ENCODE measurements at regions not wholly inside any gene's neighbourhood (a gene's known extent, or its start where the extent isn't known, plus 50 kb on each side); places are given as distances from the start of the nearest gene placed in this dataset.

DNA sequence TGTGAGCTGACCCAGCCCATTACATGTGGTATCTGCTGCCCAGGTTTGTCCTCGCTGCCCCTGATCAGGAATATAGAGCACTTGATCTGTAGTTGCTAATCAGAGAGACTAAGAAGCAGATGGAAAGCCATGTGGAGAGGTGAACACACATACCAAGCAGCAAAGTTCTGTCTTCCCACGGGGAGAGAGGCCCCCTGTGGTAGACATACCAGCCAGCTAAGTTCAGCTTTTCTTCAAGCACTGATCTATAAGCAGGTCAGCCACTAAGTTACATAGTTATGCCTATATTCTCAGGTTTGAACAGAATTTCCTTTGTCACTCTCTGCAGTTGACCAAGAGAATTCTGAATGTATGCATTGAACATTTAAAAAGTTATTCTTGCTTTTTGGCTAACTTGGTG is 76.4 kb downstream of the DDX3Y start:
- DNase-seq (ENCODE audit: low read depth), result no peak

DNA sequence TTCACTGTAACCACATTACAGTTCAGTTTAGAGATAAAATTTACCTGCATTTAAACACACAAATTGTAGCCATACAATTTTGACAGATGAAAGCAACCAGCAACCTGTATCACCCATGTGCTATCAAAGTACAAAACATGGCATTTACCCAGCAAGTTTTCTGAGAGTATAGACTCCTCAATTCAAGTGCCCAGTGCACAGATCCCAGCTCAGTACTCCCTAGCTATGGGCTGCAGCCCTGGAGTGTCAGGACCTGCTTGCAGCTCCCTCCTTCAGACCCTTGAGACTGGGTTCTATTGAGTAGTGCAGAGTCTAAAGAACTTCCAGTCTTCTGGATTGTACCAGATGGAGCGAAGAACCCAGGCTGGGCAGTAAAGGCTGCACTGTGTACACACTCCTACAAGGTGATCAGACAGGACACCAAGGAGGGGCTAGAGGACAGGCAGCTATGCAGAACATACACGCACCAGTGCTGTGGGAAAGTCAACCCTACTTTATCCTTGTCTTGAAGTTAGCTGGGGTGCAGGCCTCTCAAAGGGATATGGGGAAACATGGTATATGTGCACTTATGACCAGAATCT is 77.7 kb downstream of the DDX3Y start:
- DNase-seq (ENCODE audit: low read depth), result no peak

DNA sequence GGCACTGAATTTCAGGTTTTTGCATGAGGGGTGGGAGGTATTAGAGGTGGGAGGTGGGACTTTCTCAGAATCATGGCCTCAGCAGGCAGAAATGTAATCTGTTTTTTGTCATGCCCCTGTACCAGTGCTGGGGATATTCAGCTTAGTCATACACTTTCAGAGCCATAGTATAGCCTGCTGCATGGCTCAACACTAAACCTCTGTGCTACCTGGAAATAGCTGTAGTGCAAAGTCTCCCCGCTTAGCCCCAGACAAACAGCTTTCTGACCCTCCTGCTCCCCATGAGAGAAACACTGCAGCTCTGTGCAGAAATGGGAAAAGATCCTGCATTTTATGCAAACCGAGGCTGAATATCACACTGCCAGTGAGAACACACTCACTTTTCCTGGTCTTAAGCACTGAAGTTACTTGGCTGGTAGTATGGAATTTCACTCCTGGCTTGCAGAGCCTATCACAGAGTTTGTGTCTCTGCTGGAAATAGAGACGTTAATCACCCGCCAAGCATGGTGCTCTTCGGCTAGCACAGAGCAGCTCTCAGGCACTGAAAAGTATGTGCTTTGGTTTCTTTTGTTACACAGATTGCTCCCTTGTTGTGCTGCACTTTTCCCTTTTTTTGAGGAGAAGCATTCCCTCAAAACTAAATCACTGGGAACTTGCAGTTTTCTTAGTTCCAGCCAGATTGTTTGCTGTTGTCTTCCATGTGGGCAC is 80.1 kb downstream of the DDX3Y start:
- DNase-seq (ENCODE audit: low read depth), result no peak

DNA sequence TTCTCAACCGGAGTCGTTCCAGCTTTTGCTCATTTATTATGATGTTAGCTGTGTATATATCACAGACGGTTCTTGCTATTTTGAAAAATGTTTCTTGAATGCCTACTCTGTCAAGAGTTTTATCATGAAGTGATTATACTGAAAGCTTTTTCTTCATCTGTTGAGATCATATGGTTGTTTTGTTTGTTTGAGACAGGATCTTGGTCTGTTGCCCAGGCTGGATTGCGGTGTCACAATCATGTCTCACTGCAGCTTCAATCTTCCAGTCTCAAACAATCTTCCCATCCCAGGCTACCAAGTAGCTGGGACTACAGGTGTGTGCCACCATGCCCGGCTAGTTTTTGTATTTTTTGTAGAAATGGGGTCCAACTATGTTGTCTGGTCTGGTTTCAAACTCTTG is 112.8 kb downstream of the DDX3Y start:
- DNase-seq (ENCODE audit: low read depth), result no peak

DNA sequence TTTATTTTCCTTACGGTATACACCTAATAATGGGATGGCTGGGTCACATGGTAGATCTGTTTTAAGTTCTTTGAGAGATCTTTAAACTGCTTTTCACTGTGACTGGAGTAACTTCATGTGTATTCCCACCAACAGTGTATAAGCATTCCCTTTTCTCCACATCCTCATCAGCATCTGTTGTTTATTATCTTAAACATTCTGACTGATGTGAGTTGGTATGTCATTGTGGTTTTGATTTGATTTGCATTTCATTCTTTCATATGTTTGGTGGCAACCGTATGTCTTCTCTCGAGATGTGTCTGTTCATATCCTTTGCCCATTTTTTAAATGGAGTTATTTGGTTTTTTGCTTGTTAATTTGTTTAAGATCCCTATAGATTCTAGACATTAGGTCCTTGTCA is 114.8 kb downstream of the DDX3Y start:
- peak; percentile 14 for DNase-seq (ENCODE audit: low read depth)

DNA sequence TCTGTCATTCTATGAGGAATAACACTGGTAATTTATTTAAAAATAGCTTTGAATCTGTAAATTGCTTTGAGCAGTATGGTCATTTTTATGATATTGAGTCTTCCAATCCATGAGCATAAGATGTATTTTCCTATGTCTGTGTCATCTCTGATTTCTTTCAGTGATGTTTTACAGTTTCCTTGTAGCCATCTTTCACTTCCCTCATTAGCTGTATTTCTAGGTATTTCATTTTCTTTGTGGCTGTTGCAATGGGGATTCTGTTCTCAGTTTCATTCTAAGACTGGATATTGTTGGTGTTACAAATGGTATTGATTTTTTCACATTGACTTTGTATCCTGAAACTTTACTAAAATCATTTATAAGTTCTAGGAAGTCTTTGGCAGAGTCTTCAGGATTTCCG is 116.2 kb downstream of the DDX3Y start:
- DNase-seq (ENCODE audit: low read depth), result no peak

DNA sequence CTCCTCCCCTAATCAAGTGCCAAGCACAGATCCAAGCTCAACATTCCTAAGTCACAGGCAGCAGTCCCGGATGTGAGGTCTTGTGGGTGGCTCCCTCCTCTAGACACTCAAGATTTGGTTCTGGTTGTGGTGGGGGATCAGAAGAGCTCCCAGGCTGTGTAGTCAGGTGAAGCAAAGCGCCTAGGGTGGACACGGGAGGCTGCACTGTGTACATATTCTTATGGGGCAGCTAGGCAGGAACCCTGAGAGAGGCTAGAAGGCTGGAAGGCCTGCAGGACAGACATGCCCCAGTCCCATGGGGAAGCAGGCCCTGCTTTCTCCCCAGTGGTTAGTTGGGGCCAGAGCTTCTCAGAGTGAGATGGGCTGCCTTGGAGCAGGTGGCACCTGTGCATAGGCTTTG is 118.9 kb downstream of the DDX3Y start:
- DNase-seq (ENCODE audit: low read depth), result no peak

DNA sequence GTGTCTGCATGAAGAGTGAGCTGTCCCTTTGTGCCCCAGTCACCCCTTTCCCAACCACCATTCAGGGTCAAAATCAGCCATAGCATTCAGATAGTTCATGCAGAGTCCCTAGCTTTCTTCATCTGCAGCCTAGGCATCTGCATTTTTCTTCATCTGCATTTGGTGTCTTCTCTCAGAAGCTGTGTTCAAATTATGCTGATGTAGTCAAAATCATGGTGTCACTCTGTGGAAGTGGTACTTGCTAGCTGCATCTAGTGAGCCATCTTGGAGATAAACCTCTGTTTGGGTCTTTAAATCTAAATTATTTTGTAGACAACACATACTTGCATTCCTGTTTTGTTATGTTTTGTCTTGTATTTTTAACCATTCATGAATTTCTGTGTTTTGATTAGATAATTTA is 119.8 kb downstream of the DDX3Y start:
- no peak for DNase-seq (ENCODE audit: low read depth)

DNA sequence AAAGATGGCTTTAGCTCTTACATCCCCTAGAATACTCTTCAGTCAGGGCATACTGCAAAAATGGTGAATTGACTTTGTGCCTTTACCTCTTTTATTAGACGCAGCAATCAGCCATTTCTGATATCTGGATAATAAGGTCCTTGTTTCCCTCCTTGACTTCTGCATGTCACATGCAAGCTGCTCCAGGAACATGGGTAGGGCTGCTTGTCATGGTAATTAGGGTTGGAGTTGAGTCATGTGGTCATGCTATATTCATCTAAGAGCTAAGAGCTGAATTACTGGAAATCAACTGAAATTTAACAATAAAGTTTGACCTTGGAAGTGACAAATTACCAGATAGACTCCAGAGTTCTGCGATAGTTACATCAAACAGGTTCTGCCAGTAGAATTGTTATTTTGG is 122.2 kb downstream of the DDX3Y start:
- no peak for DNase-seq (ENCODE audit: low read depth)

DNA sequence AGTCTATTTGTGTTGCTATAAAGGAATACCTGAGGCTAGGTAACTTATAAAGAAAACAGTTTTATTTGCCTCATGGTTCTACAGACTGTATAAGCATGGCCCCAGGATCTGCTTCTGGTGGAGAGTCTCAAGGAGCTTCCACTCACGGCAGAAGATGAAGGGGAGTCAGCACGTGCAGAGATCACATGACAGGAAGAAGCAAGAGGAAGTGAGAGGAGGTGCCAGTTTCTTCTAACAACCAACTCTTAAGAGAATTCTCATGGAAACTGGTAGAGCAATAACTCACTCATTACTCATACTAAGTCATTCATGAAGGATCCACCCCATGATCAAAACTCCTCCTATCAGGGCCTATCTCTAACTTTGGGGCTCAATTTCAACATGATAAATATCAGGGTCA is 135.6 kb downstream of the DDX3Y start:
- DNase-seq (ENCODE audit: low read depth), result no peak

DNA sequence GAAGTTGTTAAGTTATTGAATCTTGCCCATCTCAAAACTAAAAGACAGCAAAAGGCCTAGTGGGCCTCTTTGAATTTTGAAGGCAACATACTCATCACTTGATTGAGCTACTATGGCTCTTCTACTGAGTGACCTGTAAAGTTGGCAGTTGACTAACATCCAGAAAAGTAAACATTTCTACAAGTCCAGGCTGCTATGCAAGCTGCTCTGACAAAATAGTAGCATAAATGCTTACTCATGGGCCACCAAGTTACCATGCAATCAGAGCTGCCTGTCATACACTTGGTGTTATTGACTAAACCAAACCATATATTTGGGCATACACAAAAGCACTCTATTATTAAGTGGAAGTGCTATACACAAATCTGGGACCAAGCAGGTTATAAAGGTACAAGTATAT is 148.8 kb downstream of the DDX3Y start:
- DNase-seq (ENCODE audit: low read depth), result no peak

DNA sequence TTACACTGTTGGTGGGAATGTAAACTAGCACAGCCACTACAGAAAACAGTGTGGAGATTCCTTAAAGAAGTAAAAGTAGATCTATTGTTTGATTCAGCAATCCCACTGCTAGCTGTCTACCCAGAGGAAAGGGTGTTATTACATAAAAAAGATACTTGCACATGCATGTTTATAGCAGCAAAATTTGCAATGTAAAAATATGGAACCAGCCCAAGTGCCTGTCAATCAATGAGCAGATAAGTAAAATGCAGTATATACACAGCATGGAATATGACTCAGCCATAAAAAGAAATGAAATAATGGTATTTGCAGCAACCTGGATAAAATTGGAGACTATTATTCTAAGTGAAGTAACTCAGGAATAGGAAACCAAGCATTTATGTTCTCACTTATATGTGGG is 161.7 kb downstream of the DDX3Y start:
- DNase-seq (ENCODE audit: low read depth), result no peak

DNA sequence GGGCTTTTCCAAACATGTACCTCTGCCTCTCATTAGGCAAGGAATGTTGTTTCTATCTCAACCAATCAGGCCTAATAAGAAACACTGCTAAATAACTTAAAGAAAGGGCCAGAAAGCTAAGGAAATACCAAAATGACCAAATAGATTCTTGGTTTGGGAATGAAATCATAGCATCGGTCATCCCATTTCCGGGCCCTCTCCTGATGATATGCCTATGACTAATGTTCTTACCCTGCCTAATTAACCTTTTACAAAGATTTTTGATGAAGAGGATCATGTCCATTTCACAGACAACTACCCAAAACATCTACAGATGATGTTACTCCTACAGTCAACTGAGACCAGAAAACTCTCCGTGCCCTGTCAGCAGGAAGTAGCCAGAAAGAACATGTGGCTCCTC is 164.0 kb downstream of the DDX3Y start:
- peak; percentile 0 for DNase-seq (ENCODE audit: low read depth)

DNA sequence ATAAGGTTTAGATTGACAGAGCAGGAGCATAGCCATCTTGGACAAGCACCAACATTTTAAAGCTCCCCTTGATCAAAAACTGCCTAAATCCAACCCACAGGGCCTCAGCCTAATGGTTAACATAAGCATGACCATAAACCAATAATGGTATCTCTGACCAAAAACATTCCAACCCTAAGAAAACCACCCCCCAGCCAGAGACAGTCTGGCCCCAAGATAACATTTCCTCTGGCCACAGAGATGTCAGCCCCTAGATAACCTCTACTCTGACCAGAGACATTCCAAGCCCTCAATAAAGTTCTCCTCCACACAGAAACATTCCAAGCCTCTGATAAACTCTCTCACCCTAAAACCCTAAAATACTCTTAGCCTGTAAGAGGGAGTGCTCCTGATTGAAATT is 164.4 kb downstream of the DDX3Y start:
- no peak for DNase-seq (ENCODE audit: low read depth)

DNA sequence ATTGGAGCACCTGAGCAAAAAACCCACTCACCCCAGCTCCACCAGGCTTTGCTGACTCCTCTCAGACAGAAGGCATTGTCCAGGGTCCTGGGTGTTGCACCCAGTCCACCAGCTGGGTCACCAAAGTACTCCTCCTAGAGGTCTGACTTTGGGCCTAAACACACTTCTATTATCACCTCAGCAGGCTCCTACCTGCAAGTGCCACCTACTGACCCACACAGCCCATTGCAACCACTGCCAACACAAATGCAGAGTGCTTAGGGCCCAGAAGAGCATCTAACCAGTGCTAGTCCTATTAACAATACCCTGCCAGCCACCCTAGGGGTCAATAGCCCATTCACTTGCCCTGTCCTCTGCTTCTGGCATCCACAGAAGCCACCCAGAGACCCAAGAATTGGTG is 178.1 kb downstream of the DDX3Y start:
- DNase-seq (ENCODE audit: low read depth), result no peak

DNA sequence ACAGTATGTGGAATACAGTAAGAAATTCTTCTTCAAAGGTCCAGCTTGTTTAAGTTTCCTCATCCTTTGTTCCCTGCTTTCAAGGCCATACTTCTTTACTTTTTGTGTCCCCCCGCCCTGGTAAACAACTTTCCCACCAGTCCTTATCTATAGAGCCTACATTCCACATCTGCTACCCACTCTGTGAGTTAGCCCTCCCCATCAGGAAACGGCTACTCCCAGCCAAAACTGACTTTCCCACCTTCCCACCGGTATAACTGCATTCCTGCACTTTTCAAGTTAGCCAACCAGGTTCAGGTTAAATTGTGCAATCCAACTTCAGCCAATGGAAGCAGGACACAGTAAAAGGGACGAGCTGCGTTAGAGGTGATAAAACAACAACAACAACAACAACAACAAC is 186.9 kb downstream of the DDX3Y start:
- no peak for DNase-seq (ENCODE audit: low read depth)

DNA sequence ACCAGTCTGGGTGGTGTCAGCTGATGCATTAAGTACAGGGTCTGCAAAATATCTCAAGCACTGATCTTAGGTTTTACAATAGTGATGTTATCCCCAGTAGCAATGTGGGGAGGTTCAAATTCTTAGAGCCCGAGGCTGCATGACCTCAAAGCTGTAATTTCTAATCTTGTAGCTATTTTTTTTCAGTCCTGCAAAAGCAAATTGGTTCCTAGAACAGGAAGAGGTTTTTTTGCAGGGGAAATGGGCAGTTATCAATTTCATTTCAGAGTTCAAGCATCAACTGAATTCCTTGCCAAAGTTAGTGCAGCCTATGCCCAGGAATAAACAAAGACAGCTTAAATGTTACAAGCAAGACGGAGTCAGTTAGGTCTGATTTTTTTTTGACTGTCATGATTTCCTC is 188.3 kb downstream of the DDX3Y start:
- no peak for DNase-seq (ENCODE audit: low read depth)

DNA sequence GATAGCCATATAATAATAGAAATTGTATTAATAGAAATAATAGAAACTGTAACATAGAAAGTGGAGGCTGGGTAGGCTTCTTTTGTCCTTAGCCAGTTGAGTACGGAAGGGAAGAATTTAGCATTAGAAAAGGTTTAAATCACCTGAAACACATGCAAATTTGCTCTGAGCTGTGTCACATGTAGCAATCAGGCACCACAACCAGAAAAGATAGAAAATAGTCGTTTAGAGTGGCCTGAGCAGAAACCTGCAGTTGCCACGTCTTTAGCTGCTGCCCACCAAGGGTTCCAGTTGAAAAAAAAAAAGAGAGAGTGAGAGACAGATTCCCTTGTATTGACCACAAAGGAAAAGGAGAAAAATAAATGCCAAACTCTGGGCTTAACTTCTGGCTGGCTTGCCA is 188.8 kb downstream of the DDX3Y start:
- DNase-seq (ENCODE audit: low read depth), result no peak

DNA sequence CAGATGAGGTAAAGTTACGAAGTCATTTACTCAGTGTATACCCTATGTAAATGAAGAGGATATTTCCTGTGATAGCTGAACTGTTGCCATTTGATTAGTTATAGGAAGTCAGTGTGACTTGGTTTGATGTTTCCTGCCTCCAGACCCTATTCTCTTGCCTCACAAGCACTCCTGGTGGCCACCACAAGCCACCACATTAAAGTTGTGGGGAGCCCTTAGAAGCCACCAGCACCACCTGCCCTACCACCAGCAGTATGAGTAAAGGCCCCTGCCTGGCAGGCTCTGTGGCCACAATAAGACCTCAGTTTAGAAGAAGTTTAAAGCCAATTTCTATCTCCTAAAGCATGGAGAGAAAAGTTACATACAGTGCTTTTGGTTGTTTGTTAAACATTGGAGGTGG is 189.7 kb downstream of the DDX3Y start:
- DNase-seq (ENCODE audit: low read depth), result no peak

DNA sequence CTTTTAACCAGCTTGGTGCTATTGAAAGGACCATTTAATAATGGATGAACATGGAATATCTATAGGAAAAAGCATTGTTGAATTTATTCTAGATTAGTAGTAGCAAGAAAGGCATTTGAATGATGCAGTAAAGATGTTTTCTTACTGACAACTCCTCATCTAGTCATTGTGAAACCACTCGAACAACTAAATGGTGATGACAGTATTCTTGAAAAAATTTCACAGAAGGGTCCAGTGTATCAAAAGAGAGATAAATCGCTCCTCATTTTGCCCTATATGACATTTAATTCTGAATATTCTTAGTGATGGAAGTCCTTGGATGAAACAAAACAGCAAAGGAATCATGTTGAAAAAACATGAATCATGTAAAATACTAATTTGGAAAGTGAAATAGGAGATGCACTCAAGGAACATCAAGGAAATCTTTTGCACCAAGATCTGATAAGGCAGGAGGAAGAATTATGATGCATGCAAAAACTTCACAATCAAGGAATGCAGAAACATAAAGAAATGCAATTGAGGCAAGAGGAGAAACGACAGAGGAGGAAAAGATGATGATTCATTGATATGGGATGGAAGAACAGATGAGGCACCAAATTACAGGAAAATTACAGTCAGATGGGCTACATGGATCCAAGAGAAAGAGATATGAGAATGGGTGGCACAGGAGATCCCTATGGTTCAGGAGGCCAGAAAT is 190.4 kb downstream of the DDX3Y start:
- no peak for DNase-seq (ENCODE audit: low read depth)

DNA sequence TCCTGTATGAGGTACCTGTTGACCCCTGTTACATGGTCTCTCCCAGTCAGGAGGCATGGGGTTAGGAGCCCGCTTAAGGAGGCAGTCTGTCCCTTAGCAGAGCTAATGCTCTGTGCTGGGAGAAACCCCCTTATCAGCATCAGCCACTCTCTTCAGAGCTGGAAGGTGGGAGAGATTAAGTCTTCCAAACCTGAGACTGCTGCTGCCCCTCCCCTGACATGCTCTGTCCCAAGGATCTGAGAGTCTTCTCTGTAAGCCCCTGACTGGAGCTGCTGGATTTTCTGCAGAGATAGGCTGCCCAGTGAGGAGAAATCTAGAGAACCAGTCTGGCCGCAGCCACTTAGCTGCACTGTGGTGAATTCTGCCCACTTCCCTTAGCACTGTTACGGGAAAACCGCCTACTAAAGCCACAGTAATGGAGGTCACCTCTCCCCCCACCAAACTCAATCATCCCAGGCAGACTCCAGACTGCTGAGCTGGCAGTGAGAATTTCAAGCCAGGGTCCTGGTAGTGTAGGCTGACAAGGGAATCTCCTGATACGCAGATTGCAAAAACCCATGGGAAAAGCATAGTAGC is 222.3 kb downstream of the DDX3Y start:
- DNase-seq (ENCODE audit: low read depth), result no peak

DNA sequence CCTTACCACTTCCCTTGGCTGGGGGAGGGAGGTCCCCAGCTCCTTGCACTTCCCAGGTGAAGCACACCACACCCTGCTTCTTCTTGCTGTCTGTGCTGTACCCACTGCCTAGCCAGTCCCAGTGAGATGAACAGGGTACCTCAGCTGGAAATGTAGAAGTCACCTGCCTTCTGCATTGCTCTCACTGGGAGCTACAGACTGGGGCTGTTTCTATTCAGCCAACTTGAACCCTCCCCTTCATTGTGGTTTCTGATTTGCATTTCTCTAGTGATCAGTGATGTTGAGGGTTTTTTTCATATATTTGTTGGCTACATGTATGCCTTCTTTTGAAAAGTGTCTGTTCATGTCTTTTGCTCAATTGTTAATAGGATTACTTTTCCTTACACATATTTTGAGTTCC is 222.8 kb downstream of the DDX3Y start:
- no peak for DNase-seq (ENCODE audit: low read depth)

DNA sequence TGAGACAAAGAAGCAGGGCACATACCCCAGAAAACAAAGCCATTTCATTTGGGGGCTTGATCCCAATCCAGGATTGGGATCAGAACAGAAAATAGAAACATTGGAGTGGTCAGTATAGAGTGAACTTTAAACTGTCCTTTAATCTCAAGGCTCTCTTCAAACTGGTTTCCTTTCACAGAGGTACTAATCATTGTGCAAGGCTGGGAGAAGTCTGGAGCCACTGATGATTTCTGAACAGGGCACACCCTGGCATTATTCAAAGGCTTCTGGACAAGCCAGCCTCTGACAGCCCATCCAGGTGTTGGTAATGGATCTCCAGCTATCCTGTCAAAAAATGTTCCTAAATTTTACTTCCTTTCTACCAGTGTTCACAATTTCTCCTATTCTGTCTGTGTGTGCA is 244.5 kb downstream of the DDX3Y start:
- peak; percentile 0 for DNase-seq (ENCODE audit: low read depth)
